HepG2 (cell line): ENCODE measurements at regions not wholly inside any gene's neighbourhood (a gene's known extent, or its start where the extent isn't known, plus 50 kb on each side); places are given as distances from the start of the nearest gene placed in this dataset.

Experiments used
- CBX5 ChIP-seq: sonication (generic); formaldehyde crosslinking; IDR thresholded peaks from 2 replicates; pipeline ENCODE4 v1.4.0; 2020; ENCODE audit warnings: missing genetic modification reagents, borderline replicate concordance
- CHD2 ChIP-seq: IDR thresholded peaks from 2 replicates; pipeline ENCODE4 v1.6.1; 2011; ENCODE audit warnings: low read depth, low read length, improper control_type of control experiment
- CTCF ChIP-seq: sonication (generic); formaldehyde crosslinking; IDR thresholded peaks from 2 replicates; pipeline ENCODE4 v1.5.0; 2020; ENCODE audit warnings: mild to moderate bottlenecking, missing genetic modification reagents, moderate library complexity
- SMARCE1 ChIP-seq: fragments of 450-650 bp; IDR thresholded peaks from 2 replicates; pipeline ENCODE4 v1.6.1; 2017; ENCODE audit warnings: borderline replicate concordance
- YY1 ChIP-seq: IDR thresholded peaks from 2 replicates; pipeline ENCODE4 v1.6.1; 2011; ENCODE audit warnings: low read length, low read depth, moderate library complexity, mild to moderate bottlenecking; ENCODE audit not compliant: insufficient read depth, insufficient replicate concordance
- ZNF335 ChIP-seq: sonication (generic); formaldehyde crosslinking; IDR thresholded peaks from 2 replicates; pipeline ENCODE4 v1.4.0; 2020; ENCODE audit warnings: missing genetic modification reagents

GRCh38 chr2:43052204-43052943 is 174.0 kb downstream of the ZFP36L2 start:
- no peak for TF ChIP-seq YY1
- TF ChIP-seq CHD2: no peak
- TF ChIP-seq CTCF (CRISPR knock-in tag): no peak
- no peak for TF ChIP-seq CBX5 (CRISPR knock-in tag)
- no peak for TF ChIP-seq ZNF335 (CRISPR knock-in tag)
- no peak for TF ChIP-seq SMARCE1
